Spleen (tissue), 11 donors: ENCODE measurements at regions not wholly inside any gene's neighbourhood (a gene's known extent, or its start where the extent isn't known, plus 50 kb on each side); places are given as distances from the start of the nearest gene placed in this dataset.

Experiments used
- DNase-seq: peaks from one replicate; pipeline ENCODE4 v3.0.0-alpha.2; 2020
- H3K27ac ChIP-seq, 8 donors: fragments of 200-600 bp; sonication (generic) in 7 of 8; 1 replicate in 4 of 8; 2 replicates in 4 of 8; pipeline versions ENCODE4 v1.5.0 to v1.8.0; 2016 to 2021; ENCODE audit warnings: inconsistent platforms in 4 of 8, mild to moderate bottlenecking in 4 of 8, moderate library complexity in 1 of 8
- H3K27me3 ChIP-seq, 7 donors: fragments of 200-600 bp; sonication (generic) in 6 of 7; replicated peaks in 1 of 7; 1 replicate in 4 of 7; 2 replicates in 3 of 7; pipeline versions ENCODE4 v1.5.0 to v1.8.0; 2016 to 2021; ENCODE audit warnings: inconsistent platforms in 3 of 7, mild to moderate bottlenecking in 1 of 7
- H3K36me3 ChIP-seq, 6 donors: fragments of 200-600 bp; sonication (generic) in 5 of 6; 1 replicate in 4 of 6; 2 replicates in 2 of 6; pipeline versions ENCODE4 v1.5.0 to v1.8.0; 2016 to 2021; ENCODE audit warnings: inconsistent platforms in 2 of 6
- H3K4me1 ChIP-seq, 6 donors: fragments of 200-600 bp; sonication (generic) in 5 of 6; 1 replicate in 3 of 6; 2 replicates in 3 of 6; pipeline versions ENCODE4 v1.5.0 to v1.8.0; 2016 to 2021; ENCODE audit warnings: inconsistent platforms in 3 of 6
- H3K4me3 ChIP-seq, 8 donors: fragments of 200-600 bp; sonication (generic) in 7 of 8; 1 replicate in 4 of 8; 2 replicates in 4 of 8; pipeline versions ENCODE4 v1.5.0 to v1.8.0; 2016 to 2021; ENCODE audit warnings: inconsistent platforms in 4 of 8, mild to moderate bottlenecking in 4 of 8, moderate library complexity in 2 of 8
- H3K9me3 ChIP-seq, 8 donors: fragments of 200-600 bp; sonication (generic) in 7 of 8; 1 replicate in 4 of 8; 2 replicates in 4 of 8; pipeline versions ENCODE4 v1.5.0 to v1.8.0; 2016 to 2021; ENCODE audit warnings: inconsistent platforms in 4 of 8
- POLR2A ChIP-seq, 3 donors: fragments of 450-650 bp; IDR thresholded peaks; one replicate each; pipeline ENCODE4 v1.5.1; 2017; ENCODE audit warnings: antibody characterized with exemption in 3 of 3, mild to moderate bottlenecking in 1 of 3
- POLR2AphosphoS5 ChIP-seq, 3 donors: sonication (generic); formaldehyde crosslinking; IDR thresholded peaks; one replicate each; pipeline ENCODE4 v1.5.1; 2017; ENCODE audit warnings: antibody characterized with exemption in 3 of 3
- WGBS, 5 donors: extraction: QIAGEN DNeasy Blood & Tissue Kit in 3 of 5; methylation state at CpG; one replicate each; pipeline versions ENCODE4 v1.1.5 to v1.1.7; 2013 to 2018; 5-methylcytosine and 5-hydroxymethylcytosine counted together
- intact Hi-C: fragments of 100-400 bp; cut with DNase I; formaldehyde crosslinking; loops from one replicate; pipeline ENCODE4 v1.15.0; 2023; ENCODE audit warnings: low total_unique reads
- TF ChIP-seq, protein P1 (sequence below), 11 experiments: fragments of 200-600 bp in 7 of 11; fragments of 450-650 bp in 4 of 11; sonication (generic) in 4 of 11; IDR thresholded peaks in 8 of 11; conservative IDR thresholded peaks in 3 of 11; 1 replicate in 7 of 11; 2 replicates in 4 of 11; pipeline versions ENCODE4 v1.4.0 to v1.8.0; 2016 to 2021; ENCODE audit warnings: antibody characterized with exemption in 11 of 11, inconsistent platforms in 4 of 11, mild to moderate bottlenecking in 1 of 11
- donor health status: healthy with polysubstance abuse.
- donor health status: DM: no; HTN: no; CAD: no; lungs with moderate emphysema.
- donor health status: DM: no; HTN: no; CAD: no.
- donor health status: Bipolar disorder and iron deficiency.
- donor health status: healthy.
- donor health status: DM: no; HTN: no; CAD: no.
- donor health status: DM: yes; HTN: yes; CAD: no.

DNA sequence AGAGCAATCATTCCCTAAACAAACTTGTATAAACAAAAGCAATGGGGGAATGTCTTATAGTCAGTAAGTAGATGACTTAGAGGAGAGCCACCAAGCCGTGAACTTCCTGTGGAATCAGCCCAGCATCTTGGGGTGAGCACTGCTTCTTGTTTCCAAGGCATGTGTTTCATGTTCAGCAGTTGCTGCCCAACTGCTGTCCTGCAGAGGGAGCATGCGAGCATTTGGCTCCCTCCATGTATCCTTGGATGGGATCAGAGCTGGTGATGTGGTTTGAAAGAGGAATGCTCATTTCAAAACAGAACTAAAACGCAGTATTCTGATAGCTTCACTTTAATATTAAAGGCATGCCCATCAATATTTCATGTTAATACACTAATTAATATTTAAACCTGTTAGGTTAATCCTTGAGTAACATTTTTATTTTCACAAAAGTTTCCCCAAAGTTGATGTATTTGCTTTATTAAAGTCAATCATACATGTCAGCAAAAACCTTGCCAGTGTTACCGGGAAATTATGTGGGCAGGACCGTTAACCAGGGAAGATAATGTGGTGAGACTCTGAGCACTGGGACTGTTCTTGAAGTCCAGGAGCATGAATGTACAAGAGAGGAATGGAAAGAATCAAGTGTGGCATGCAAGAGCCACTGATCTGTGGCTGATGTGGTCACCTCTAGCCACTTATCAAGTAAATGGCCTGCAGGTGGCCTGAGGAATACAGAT, 172.1 kb upstream of the GGTLC1 start:
- intact Hi-C loops = no loop called here
- Histone ChIP-seq H3K9me3 (no peaks in the 10 kb centered on the region), H3K36me3 (no peaks in the 10 kb centered on the region), H3K27ac (no peak overlapping the region), H3K27me3 (peaks cover 0 to 5% (median 0%) of the 10 kb centered on the region in 7 donors), H3K4me3 (no peak overlapping the region), H3K4me1 (no peaks in the 10 kb centered on the region)
- TF ChIP-seq POLR2A (IDR thresholded peaks at IDR 0.05) (no peak), POLR2AphosphoS5 (IDR thresholded peaks at IDR 0.05) (no peak)
- TF ChIP-seq, protein P1, sequence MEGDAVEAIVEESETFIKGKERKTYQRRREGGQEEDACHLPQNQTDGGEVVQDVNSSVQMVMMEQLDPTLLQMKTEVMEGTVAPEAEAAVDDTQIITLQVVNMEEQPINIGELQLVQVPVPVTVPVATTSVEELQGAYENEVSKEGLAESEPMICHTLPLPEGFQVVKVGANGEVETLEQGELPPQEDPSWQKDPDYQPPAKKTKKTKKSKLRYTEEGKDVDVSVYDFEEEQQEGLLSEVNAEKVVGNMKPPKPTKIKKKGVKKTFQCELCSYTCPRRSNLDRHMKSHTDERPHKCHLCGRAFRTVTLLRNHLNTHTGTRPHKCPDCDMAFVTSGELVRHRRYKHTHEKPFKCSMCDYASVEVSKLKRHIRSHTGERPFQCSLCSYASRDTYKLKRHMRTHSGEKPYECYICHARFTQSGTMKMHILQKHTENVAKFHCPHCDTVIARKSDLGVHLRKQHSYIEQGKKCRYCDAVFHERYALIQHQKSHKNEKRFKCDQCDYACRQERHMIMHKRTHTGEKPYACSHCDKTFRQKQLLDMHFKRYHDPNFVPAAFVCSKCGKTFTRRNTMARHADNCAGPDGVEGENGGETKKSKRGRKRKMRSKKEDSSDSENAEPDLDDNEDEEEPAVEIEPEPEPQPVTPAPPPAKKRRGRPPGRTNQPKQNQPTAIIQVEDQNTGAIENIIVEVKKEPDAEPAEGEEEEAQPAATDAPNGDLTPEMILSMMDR (IDR thresholded peaks at IDR 0.05 in 8 of 11, conservative IDR thresholded peaks at IDR 0.05 in 3 of 11) = peak in 8 of 11 experiments; percentile 42 to 78 (median 58)
- 32 to 49% (median 37%) methylated on average over 5 of the region's 5 CpGs for WGBS, 5 donors
- DNase-seq = no peak

GRCh38 chr20:24158281-24158680, 169.7 kb upstream of the GGTLC1 start:
- no peak for DNase-seq
- 58 to 78% (median 63%) methylated on average over 2 of the region's 2 CpGs for WGBS, 5 donors
- intact Hi-C loops = loop anchor here (10.0 kb wide), 1 partner anchor 757 kb away; no protein-coding TSS in a partner anchor
- TF ChIP-seq POLR2A (IDR thresholded peaks at IDR 0.05) (no peak), POLR2AphosphoS5 (IDR thresholded peaks at IDR 0.05) (no peak)
- H3K4me1 ChIP-seq = no peaks in the 10 kb centered on the region
- no peak overlapping the region for H3K4me3 ChIP-seq
- no peaks in the 10 kb centered on the region for H3K9me3 ChIP-seq
- H3K27me3 ChIP-seq = peaks cover 0 to 15% (median 0%) of the 10 kb centered on the region in 7 donors
- H3K27ac ChIP-seq = no peak overlapping the region
- H3K36me3 ChIP-seq = no peaks in the 10 kb centered on the region

- Histone ChIP-seq H3K27ac (peak overlapping the region in 1 of 8 donors; percentile 10), H3K36me3 (no peaks in the 10 kb centered on the region), H3K4me3 (no peak overlapping the region), H3K4me1 (no peaks in the 10 kb centered on the region), H3K27me3 (peaks cover 0 to 17% (median 0%) of the 10 kb centered on the region in 7 donors), H3K9me3 (no peaks in the 10 kb centered on the region)
- TF ChIP-seq POLR2A (IDR thresholded peaks at IDR 0.05) (no peak), POLR2AphosphoS5 (IDR thresholded peaks at IDR 0.05) (no peak)
- TF ChIP-seq, protein P1 (IDR thresholded peaks at IDR 0.05 in 8 of 11, conservative IDR thresholded peaks at IDR 0.05 in 3 of 11) = no peak
- DNase-seq = no peak
- WGBS, 5 donors = 71 to 76% (median 74%) methylated on average over 4 of the region's 4 CpGs
- intact Hi-C loops = loop anchor here (10.0 kb wide), 1 partner anchor 758 kb away; no protein-coding TSS in a partner anchor
These were observed 168.6 kb upstream of the GGTLC1 start for GRCh38 chr20:24157213-24157612.

DNA sequence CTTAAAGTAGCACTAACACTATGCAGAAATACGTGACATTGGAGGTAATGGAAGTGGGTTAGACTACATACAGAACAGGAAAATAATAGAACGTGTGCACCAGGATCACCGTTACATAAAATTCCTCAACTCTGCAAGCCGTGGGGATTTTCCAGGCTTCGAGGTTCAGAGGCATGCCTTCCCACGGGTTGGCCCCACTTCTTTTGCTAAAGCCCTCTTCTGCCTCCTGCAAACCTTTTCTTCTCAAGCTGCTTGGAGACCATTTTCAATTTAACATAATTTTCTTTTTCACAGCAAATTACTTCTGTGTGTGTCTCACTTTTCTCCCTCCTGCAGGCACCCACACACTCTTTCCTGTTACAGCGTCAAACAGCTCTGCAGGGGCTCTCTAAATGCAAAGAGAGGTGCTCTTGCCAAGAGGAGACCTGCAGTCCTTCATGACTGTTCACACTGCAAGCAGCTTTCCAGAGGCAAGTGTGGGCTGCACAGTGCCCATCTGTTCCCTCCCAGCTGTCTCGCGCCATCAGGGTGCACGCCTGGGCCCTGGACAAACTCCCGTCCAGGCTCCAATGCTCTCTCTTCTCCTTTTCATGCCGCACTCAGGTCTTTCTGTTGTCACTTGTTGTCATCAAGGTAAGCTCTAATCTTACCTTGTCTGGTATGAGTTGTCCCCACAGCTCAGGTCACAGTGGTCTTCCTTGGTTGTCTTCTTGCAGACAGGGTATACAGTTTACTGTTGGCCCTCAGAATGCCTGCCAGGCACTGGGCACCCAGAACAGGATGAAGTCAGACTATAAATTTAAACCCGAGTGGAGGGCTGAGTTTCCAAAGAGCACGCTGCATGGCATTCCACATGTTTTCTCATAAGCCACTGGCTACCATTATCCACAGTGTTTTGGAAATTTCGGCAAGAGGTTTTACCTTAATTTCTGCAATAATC, 164.8 kb upstream of the GGTLC1 start:
- no peak for DNase-seq
- Histone ChIP-seq H3K27me3 (peaks cover 0 to 12% (median 0%) of the 10 kb centered on the region in 7 donors), H3K4me3 (no peak overlapping the region), H3K27ac (no peak overlapping the region), H3K4me1 (no peaks in the 10 kb centered on the region), H3K9me3 (peaks cover 0 to 6% (median 0%) of the 10 kb centered on the region in 8 donors), H3K36me3 (no peaks in the 10 kb centered on the region)
- intact Hi-C loops = loop anchor here (10.0 kb wide), 1 partner anchor 761 kb away; no protein-coding TSS in a partner anchor
- TF ChIP-seq POLR2AphosphoS5 (IDR thresholded peaks at IDR 0.05) (no peak), POLR2A (IDR thresholded peaks at IDR 0.05) (no peak)
- TF ChIP-seq, protein P1 (IDR thresholded peaks at IDR 0.05 in 8 of 11, conservative IDR thresholded peaks at IDR 0.05 in 3 of 11) = no peak
- 80 to 90% (median 85%) methylated on average over 15 of the region's 15 CpGs for WGBS, 5 donors
